ENCODE measurements at regions not wholly inside any gene's neighbourhood (a gene's known extent, or its start where the extent isn't known, plus 50 kb on each side); places are given as distances from the start of the nearest gene placed in this dataset.
"Not testable (repeated sequence)": the region's sequence is repeated elsewhere in the genome, so short reads cannot be mapped to it uniquely, and the experiment has no call there.

DNA sequence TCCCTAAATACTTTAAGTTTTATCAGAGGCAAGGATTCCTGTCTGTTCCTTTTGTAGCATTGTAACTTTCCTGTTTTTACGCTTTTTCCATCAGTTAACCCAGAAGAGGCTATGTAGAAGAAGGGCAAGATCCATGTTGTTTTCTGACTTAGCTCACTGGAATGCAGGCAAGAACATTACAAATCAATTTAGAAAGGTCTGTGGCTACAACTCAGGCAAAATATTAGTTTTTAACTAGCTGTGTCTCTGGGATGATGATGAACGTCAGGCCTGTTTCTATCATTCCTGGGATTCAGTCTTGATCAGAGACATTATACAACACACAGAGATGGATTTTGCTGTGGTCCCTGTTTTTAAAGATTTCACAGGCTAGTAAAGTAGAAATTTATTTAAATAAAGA lies 813.0 kb upstream of the POU3F4 start:
- no peaks in the 10 kb centered on the region for H3K27me3 ChIP-seq
- intact Hi-C loops (cut with DNase I; ENCODE audit: low total_unique reads), result no loop called here
- no peak for DNase-seq
- peaks cover 0 to 10% (median 0%) of the 10 kb centered on the region in 4 donors for H3K4me1 ChIP-seq
- TF ChIP-seq, protein P1, sequence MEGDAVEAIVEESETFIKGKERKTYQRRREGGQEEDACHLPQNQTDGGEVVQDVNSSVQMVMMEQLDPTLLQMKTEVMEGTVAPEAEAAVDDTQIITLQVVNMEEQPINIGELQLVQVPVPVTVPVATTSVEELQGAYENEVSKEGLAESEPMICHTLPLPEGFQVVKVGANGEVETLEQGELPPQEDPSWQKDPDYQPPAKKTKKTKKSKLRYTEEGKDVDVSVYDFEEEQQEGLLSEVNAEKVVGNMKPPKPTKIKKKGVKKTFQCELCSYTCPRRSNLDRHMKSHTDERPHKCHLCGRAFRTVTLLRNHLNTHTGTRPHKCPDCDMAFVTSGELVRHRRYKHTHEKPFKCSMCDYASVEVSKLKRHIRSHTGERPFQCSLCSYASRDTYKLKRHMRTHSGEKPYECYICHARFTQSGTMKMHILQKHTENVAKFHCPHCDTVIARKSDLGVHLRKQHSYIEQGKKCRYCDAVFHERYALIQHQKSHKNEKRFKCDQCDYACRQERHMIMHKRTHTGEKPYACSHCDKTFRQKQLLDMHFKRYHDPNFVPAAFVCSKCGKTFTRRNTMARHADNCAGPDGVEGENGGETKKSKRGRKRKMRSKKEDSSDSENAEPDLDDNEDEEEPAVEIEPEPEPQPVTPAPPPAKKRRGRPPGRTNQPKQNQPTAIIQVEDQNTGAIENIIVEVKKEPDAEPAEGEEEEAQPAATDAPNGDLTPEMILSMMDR (IDR thresholded peaks at IDR 0.05), result no peak
- no peaks in the 10 kb centered on the region for H3K9me3 ChIP-seq
- peak overlapping the region in 1 of 2 donors; percentile 17 for H3K27ac ChIP-seq
- no peak overlapping the region for H3K4me3 ChIP-seq
- H3K36me3 ChIP-seq, result no peaks in the 10 kb centered on the region

DNA sequence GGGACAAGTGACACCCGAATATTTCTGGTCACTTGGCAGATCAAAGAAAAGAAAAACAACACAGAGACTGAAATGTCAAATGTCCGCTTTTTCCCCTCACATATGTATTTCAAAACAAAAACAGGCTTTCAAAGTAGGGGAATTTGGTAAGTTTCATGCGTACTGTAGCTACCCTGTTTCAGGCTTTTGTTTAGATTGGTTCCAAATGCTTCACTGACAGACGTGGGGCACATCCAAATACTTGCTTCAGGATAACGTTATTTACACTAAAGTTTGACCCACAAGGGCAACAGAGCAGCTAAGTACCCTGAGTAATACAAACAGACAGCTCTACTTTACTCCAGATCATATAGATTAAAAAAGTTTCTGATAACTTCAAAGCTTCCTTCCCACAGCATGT lies 804.5 kb upstream of the POU3F4 start:
- intact Hi-C loops (cut with DNase I; ENCODE audit: low total_unique reads), result no loop called here
- DNase-seq, result no peak
- H3K9me3 ChIP-seq, result no peaks in the 10 kb centered on the region

DNA sequence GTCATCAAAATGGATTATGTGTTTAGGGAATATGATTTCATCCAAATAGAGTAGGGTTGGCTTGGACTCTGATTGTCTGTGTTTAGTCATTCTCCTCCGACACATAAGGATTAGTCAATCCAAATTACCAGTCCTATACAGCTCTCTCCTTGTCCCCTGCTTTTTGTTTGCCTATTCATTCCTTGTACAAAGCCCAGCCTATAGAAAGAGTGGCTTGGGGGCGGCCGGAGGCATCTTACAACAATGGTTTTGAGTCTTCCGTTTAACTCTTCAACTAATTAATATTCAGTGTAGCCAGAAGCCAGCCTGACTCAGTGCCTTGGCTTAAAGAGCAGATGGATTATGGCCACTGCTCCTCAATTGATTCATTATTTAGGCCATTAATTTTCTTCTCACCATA lies 796.6 kb upstream of the POU3F4 start:
- peaks cover 0 to 10% (median 0%) of the 10 kb centered on the region in 4 donors for H3K4me1 ChIP-seq
- H3K27ac ChIP-seq, result no peak overlapping the region
- no peaks in the 10 kb centered on the region for H3K9me3 ChIP-seq
- no peak overlapping the region for H3K4me3 ChIP-seq
- no peaks in the 10 kb centered on the region for H3K36me3 ChIP-seq
- H3K27me3 ChIP-seq, result no peaks in the 10 kb centered on the region
- intact Hi-C loops (cut with DNase I; ENCODE audit: low total_unique reads), result no loop called here
- TF ChIP-seq, protein P1 (IDR thresholded peaks at IDR 0.05), result no peak
- no peak for DNase-seq

More for the DNA sequence above, 804.5 kb upstream of the POU3F4 start:
- no peaks in the 10 kb centered on the region for H3K4me1 ChIP-seq
- no peaks in the 10 kb centered on the region for H3K36me3 ChIP-seq
- H3K4me3 ChIP-seq, result no peak overlapping the region
- TF ChIP-seq, protein P1 (IDR thresholded peaks at IDR 0.05), result no peak
- H3K27me3 ChIP-seq, result no peaks in the 10 kb centered on the region
- H3K27ac ChIP-seq, result no peak overlapping the region

DNA sequence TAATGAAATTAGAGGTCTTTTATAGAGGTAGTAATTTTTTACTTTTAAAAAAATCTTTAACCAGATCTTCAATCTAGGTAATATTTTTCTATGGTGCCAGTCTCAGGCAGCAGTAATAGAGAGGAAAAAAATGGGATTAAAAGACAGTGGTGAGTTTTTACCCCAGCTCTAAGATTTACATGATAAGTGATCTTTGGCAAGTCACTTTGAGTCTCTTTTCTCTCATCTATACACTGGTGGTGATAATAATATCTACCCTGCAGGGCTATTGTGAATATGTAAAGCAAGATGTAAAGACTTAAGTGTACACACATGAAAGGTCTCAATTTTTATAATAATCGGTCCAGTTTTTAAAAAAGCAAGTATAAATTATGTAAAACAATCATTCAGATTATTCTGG lies 786.2 kb upstream of the POU3F4 start:
- intact Hi-C loops (cut with DNase I; ENCODE audit: low total_unique reads), result no loop called here
- Histone ChIP-seq H3K27me3 (no peaks in the 10 kb centered on the region), H3K4me3 (no peak overlapping the region), H3K36me3 (no peaks in the 10 kb centered on the region), H3K4me1 (no peaks in the 10 kb centered on the region), H3K27ac (no peak overlapping the region), H3K9me3 (no peaks in the 10 kb centered on the region)
- DNase-seq, result no peak
- TF ChIP-seq, protein P1 (IDR thresholded peaks at IDR 0.05), result no peak

DNA sequence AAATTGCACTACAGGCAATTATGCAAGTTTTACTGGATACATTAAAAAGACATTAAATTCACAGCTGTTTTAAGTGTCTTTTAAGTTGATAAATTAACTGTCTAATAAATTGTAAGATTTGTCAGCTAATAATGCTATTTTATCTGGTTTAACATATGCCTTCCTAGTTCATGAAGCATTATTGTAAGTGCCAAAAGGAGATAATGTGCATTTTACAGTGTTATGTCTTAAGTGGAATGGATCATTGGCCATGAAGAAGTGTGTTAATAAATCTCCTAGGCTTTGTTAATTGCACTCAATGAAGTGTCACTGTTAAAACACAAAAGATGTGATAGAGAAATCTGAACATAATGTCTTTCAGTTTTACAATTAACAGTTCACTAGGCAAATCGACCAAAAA lies 784.3 kb upstream of the POU3F4 start:
- Histone ChIP-seq H3K27me3 (no peaks in the 10 kb centered on the region), H3K27ac (no peak overlapping the region), H3K4me1 (no peaks in the 10 kb centered on the region), H3K36me3 (no peaks in the 10 kb centered on the region), H3K4me3 (no peak overlapping the region), H3K9me3 (no peaks in the 10 kb centered on the region)
- intact Hi-C loops (cut with DNase I; ENCODE audit: low total_unique reads), result no loop called here
- no peak for DNase-seq
- TF ChIP-seq, protein P1 (IDR thresholded peaks at IDR 0.05), result no peak

DNA sequence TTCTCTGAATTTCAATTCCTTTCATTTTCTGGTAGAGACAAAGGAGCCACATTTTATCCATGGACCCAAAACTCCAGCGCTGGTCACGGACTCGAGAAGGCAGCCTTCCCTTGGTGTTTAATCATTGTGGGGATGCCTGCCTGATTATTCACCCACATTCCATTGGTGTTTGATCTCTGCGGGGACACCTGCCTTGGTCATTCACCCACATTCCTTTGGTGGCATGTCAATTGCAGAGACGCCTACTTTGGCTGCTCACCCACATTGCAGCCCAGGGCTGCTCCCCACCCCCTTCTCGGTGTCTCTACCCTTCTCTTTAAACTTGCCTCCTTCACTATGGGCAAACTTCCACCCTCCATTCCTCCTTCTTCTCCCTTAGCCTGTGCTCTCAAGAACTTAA lies 780.7 kb upstream of the POU3F4 start:
- H3K4me1 ChIP-seq; H3K4me3 ChIP-seq; DNase-seq; intact Hi-C loops (cut with DNase I; ENCODE audit: low total_unique reads); H3K36me3 ChIP-seq; H3K27me3 ChIP-seq; H3K27ac ChIP-seq; H3K9me3 ChIP-seq: not testable (repeated sequence)
